Naive thymus-derived CD4-positive, alpha-beta T cell (primary cell): ENCODE measurements at regions not wholly inside any gene's neighbourhood (a gene's known extent, or its start where the extent isn't known, plus 50 kb on each side); places are given as distances from the start of the nearest gene placed in this dataset.

ENCODE experiments used
- ATAC-seq: fragments of 150-1000 bp; cut with Tn5 transposase; 2 replicates; pipeline ENCODE4 v1.10.0; 2021; ENCODE audit warnings: mild to moderate bottlenecking, moderate library complexity
- CTCF ChIA-PET: fragments of 350-600 bp; sonication (Branson Sonifier 250); formaldehyde crosslinking; loops from one replicate; lab custom pipeline; 2021; ENCODE audit warnings: antibody characterized with exemption; lab: Charles Lee
- POLR2A ChIA-PET: fragments of 350-600 bp; sonication (Branson Sonifier 250); formaldehyde crosslinking; loops from one replicate; lab custom pipeline; 2021; ENCODE audit warnings: antibody characterized with exemption, inconsistent platforms; lab: Charles Lee
- DNase-seq, 9 donors: peaks; one replicate each; pipeline versions ENCODE4 v3.0.0 to v3.0.0-alpha.2; 2020 to 2022; ENCODE audit warnings: mixed read lengths in 1 of 9
- H3K27ac ChIP-seq: one replicate; pipeline ENCODE4 v1.7.0; 2013; ENCODE audit warnings: mild to moderate bottlenecking, low read depth, low read length, moderate library complexity
- H3K27me3 ChIP-seq, 2 donors: one replicate each; pipeline ENCODE4 v1.7.0; 2013; ENCODE audit warnings: low read length in 2 of 2, mild to moderate bottlenecking in 2 of 2, moderate library complexity in 2 of 2; ENCODE audit not compliant: control insufficient read depth in 2 of 2, insufficient read depth in 2 of 2
- H3K36me3 ChIP-seq, 3 experiments: 1 replicate in 2 of 3; 2 replicates in 1 of 3; pipeline ENCODE4 v1.7.0; 2013; ENCODE audit warnings: low read length in 3 of 3, mild to moderate bottlenecking in 3 of 3, moderate library complexity in 1 of 3; ENCODE audit not compliant: insufficient read depth in 3 of 3, control insufficient read depth in 2 of 3
- H3K4me1 ChIP-seq, 2 donors: one replicate each; pipeline ENCODE4 v1.7.0; 2013; ENCODE audit warnings: low read length in 2 of 2, mild to moderate bottlenecking in 2 of 2, moderate library complexity in 1 of 2; ENCODE audit not compliant: control insufficient read depth in 2 of 2, insufficient read depth in 2 of 2
- H3K4me3 ChIP-seq: 2 replicates; pipeline ENCODE4 v1.7.0; 2013; ENCODE audit warnings: mild to moderate bottlenecking, low read length
- H3K9me3 ChIP-seq, 3 experiments: 1 replicate in 2 of 3; 2 replicates in 1 of 3; pipeline ENCODE4 v1.7.0; 2013; ENCODE audit warnings: low read length in 3 of 3; ENCODE audit not compliant: control insufficient read depth in 2 of 3
- H3K27ac Mint-ChIP-seq, 9 donors: one replicate each; pipeline ENCODE4 v1.8.0; 2020 to 2022; ENCODE audit warnings: mixed read lengths in 9 of 9, mild to moderate bottlenecking in 8 of 9, moderate library complexity in 5 of 9, inconsistent platforms in 2 of 9
- H3K27me3 Mint-ChIP-seq, 5 donors: one replicate each; pipeline ENCODE4 v1.8.0; 2021 to 2022; ENCODE audit warnings: mixed read lengths in 5 of 5, mild to moderate bottlenecking in 1 of 5
- H3K36me3 Mint-ChIP-seq, 5 donors: one replicate each; pipeline ENCODE4 v1.8.0; 2020 to 2022; ENCODE audit warnings: mixed read lengths in 5 of 5, mild to moderate bottlenecking in 3 of 5, inconsistent platforms in 1 of 5
- H3K4me1 Mint-ChIP-seq, 7 donors: one replicate each; pipeline ENCODE4 v1.8.0; 2020 to 2022; ENCODE audit warnings: mixed read lengths in 7 of 7, mild to moderate bottlenecking in 3 of 7, inconsistent platforms in 1 of 7
- H3K4me3 Mint-ChIP-seq, 10 donors: one replicate each; pipeline ENCODE4 v1.8.0; 2020 to 2022; ENCODE audit warnings: mild to moderate bottlenecking in 10 of 10, mixed read lengths in 10 of 10, moderate library complexity in 6 of 10, inconsistent platforms in 2 of 10
- H3K9me3 Mint-ChIP-seq, 11 donors: one replicate each; pipeline ENCODE4 v1.8.0; 2020 to 2022; ENCODE audit warnings: mixed read lengths in 11 of 11, mild to moderate bottlenecking in 4 of 11, inconsistent platforms in 1 of 11, moderate library complexity in 1 of 11
- intact Hi-C, 2 donors: fragments of 100-400 bp; cut with micrococcal nuclease; formaldehyde crosslinking; loops; one replicate each; pipeline ENCODE4 v1.15.1; 2023

GRCh38 chr4:169823685-169824084 lies 65.9 kb upstream of the HPF1 start:
- Histone ChIP-seq H3K27ac (no peak overlapping the region), H3K9me3 (no peaks in the 10 kb centered on the region), H3K27me3 (no peaks in the 10 kb centered on the region), H3K4me3 (no peak overlapping the region), H3K4me1 (peaks cover 0 to 5% of the 10 kb centered on the region in 2 donors), H3K36me3 (no peaks in the 10 kb centered on the region)
- intact Hi-C loops = no loop called here
- DNase-seq = peak in 5 of 9 donors; percentile 4 to 40 (median 22)
- H3K27me3 Mint-ChIP-seq = peaks cover under 1 to 9% (median 5%) of the 10 kb centered on the region in 5 donors
- ATAC-seq = peak; percentile 37
- POLR2A ChIA-PET = no interaction called here
- H3K27ac Mint-ChIP-seq = no peak overlapping the region
- H3K9me3 Mint-ChIP-seq = peaks cover 0 to 9% (median 0%) of the 10 kb centered on the region in 11 donors
- peaks cover under 1 to 10% (median 7%) of the 10 kb centered on the region in 7 donors for H3K4me1 Mint-ChIP-seq
- peaks cover 0 to 6% (median 0%) of the 10 kb centered on the region in 5 donors for H3K36me3 Mint-ChIP-seq
- H3K4me3 Mint-ChIP-seq = peak overlapping the region in 4 of 10 donors; percentile 17 to 41 (median 28)
- CTCF ChIA-PET = interaction anchor here (2.0 kb wide), 1 partner anchor 10 kb away, joined by 5 read pairs; no protein-coding TSS in a partner anchor

GRCh38 chr4:169821402-169821801 lies 63.7 kb upstream of the HPF1 start:
- intact Hi-C loops = no loop called here
- H3K27me3 Mint-ChIP-seq = peaks cover 6 to 9% (median 6%) of the 10 kb centered on the region in 5 donors
- peaks cover 2 to 18% (median 9%) of the 10 kb centered on the region in 7 donors for H3K4me1 Mint-ChIP-seq
- Histone ChIP-seq H3K36me3 (no peaks in the 10 kb centered on the region), H3K27me3 (no peaks in the 10 kb centered on the region), H3K27ac (no peak overlapping the region), H3K4me3 (no peak overlapping the region), H3K4me1 (peaks cover 0 to 5% of the 10 kb centered on the region in 2 donors), H3K9me3 (no peaks in the 10 kb centered on the region)
- no peak overlapping the region for H3K4me3 Mint-ChIP-seq
- H3K27ac Mint-ChIP-seq = no peak overlapping the region
- H3K9me3 Mint-ChIP-seq = no peaks in the 10 kb centered on the region
- no peaks in the 10 kb centered on the region for H3K36me3 Mint-ChIP-seq
- ATAC-seq (no peak), DNase-seq (no peak)
- ChIA-PET POLR2A (no interaction called here), CTCF (no interaction called here)

DNA sequence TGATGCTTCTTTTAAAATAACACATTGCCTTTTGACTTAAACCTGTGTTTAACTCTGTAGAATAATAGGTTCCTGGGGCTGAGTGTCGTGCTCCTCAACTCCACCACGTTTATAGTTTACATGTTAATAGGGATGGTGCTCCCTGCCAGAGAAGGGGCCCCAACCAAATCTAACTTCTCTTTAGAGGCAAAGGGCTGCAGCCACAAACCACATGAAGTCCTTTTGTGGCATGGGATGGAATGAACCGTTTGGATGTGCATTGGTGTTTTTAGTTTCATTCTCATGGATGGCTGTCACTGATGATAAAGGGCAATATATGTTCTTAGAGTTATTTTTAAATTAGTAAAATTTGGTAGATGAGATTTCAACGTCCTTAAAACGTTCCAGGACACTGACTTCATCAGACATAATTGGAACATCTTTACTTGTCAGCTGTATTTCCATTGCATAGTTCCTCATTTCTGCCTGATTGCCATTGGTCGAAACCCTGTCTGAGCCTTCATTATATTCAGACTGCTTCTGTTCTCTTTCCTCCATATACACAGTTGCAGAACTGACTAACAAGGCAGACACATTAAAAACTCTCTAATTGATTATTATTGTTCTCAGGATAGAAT lies 60.4 kb upstream of the HPF1 start:
- Histone ChIP-seq H3K9me3 (no peaks in the 10 kb centered on the region), H3K27ac (no peak overlapping the region), H3K27me3 (no peaks in the 10 kb centered on the region), H3K4me3 (no peak overlapping the region), H3K4me1 (no peaks in the 10 kb centered on the region), H3K36me3 (no peaks in the 10 kb centered on the region)
- Mint-ChIP-seq H3K4me1 (peaks cover 0 to 9% (median 2%) of the 10 kb centered on the region in 7 donors), H3K27ac (no peak overlapping the region), H3K9me3 (no peaks in the 10 kb centered on the region), H3K4me3 (no peak overlapping the region), H3K36me3 (no peaks in the 10 kb centered on the region), H3K27me3 (peaks cover 6 to 16% (median 14%) of the 10 kb centered on the region in 5 donors)
- POLR2A ChIA-PET = no interaction called here
- intact Hi-C loops = no loop called here
- CTCF ChIA-PET = interaction anchor here (0.7 kb wide), 1 partner anchor 242 kb away, joined by 3 read pairs; no protein-coding TSS in a partner anchor
- ATAC-seq (no peak), DNase-seq (no peak)

GRCh38 chr4:169815606-169816005 lies 57.9 kb upstream of the HPF1 start:
- Histone ChIP-seq H3K4me1 (no peaks in the 10 kb centered on the region), H3K4me3 (no peak overlapping the region), H3K27ac (no peak overlapping the region), H3K36me3 (no peaks in the 10 kb centered on the region), H3K27me3 (no peaks in the 10 kb centered on the region), H3K9me3 (no peaks in the 10 kb centered on the region)
- intact Hi-C loops = no loop called here
- no peak for DNase-seq
- POLR2A ChIA-PET = no interaction called here
- no peak overlapping the region for H3K4me3 Mint-ChIP-seq
- H3K9me3 Mint-ChIP-seq = no peaks in the 10 kb centered on the region
- CTCF ChIA-PET = no interaction called here
- no peaks in the 10 kb centered on the region for H3K36me3 Mint-ChIP-seq
- peaks cover 6 to 16% (median 14%) of the 10 kb centered on the region in 5 donors for H3K27me3 Mint-ChIP-seq
- ATAC-seq = no peak
- H3K4me1 Mint-ChIP-seq = peaks cover 0 to 9% (median 2%) of the 10 kb centered on the region in 7 donors
- no peak overlapping the region for H3K27ac Mint-ChIP-seq

DNA sequence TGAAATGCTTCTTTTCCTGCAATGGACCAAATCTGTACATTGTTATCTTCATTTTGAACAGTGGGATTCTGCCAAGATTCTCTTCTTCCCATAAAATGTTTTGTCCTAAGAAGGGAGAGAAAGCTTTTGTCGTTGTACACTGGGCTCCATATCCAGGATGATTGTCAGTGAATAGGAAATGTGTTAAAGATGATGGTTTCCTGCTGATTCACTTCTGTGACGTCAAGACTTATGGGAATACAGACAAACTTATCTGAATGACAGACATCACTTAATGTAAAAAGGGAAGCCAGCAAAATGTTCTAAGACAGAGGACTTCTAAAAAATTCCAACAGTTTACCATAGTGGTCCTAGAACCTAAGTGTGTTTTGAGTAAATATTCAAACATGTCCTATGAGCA lies 53.7 kb upstream of the HPF1 start:
- no peak overlapping the region for H3K4me3 ChIP-seq
- Mint-ChIP-seq H3K27me3 (peaks cover 0 to 19% (median 10%) of the 10 kb centered on the region in 5 donors), H3K4me3 (no peak overlapping the region), H3K9me3 (no peaks in the 10 kb centered on the region), H3K27ac (no peak overlapping the region), H3K4me1 (peaks cover 0 to 3% (median 0%) of the 10 kb centered on the region in 7 donors), H3K36me3 (no peaks in the 10 kb centered on the region)
- no peaks in the 10 kb centered on the region for H3K36me3 ChIP-seq
- no peaks in the 10 kb centered on the region for H3K9me3 ChIP-seq
- no peaks in the 10 kb centered on the region for H3K27me3 ChIP-seq
- no peak for ATAC-seq
- POLR2A ChIA-PET = no interaction called here
- no peak overlapping the region for H3K27ac ChIP-seq
- intact Hi-C loops = loop anchor here in 1 of 2 donors (2.0 kb wide), 1 partner anchor 199 kb away; the partner anchor contains the start of gene NEK1
- H3K4me1 ChIP-seq = no peaks in the 10 kb centered on the region
- CTCF ChIA-PET = interaction anchor here (1.2 to 2.6 kb wide), 3 partner anchors 199 to 236 kb away, joined by 3 to 34 read pairs (median 10); partner anchors contain the start of gene NEK1
- DNase-seq = no peak

DNA sequence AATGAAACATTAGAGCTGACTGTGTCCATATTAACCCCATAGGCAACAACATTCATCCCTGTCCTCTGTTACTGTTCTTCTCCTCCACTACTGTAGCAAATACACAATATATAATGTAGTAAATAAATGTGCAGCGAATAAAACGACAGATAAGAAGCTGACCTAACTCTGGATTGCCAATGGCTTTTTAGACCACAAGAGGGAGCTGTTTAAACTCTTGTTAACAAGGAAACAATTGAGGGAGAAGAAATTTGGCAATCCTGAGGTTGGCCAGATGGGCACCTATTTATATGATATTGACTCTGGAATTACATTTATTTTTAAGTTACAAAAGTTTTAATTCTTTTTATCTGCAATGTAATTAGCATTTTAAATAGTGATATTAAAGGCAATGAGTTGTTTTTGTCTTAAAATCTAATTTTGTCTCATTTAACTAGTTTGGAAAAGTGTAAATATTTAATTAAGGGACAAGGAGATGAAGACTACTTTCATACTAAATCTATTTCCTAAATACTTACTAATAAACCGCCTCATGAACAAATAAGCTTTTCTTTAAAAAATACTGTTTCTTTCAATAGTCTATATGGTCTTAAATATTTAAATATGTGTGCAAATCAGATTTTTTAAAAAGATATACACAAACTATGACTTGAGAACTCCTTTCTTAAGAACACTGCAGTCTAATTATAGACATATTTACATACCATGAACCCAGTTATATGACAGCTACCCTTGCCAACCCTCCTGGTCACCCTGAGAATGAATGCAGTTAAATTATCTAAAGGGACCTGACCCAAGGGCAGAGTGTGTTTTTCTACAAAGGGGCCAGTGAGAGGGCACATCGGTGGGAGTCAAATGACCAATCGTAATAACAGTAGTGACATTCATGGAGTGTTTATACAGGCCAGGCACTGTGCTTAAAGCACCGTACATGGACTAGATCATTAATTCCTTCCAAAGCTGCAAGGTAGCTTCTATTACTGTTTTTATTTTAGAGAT lies 52.9 kb upstream of the HPF1 start:
- Histone ChIP-seq H3K4me1 (no peaks in the 10 kb centered on the region), H3K27me3 (no peaks in the 10 kb centered on the region), H3K9me3 (no peaks in the 10 kb centered on the region), H3K36me3 (no peaks in the 10 kb centered on the region), H3K4me3 (no peak overlapping the region), H3K27ac (no peak overlapping the region)
- ChIA-PET CTCF (interaction anchor here (0.7 to 2.6 kb wide), 10 partner anchors 195 to 814 kb away, joined by 3 to 34 read pairs (median 5); partner anchors contain the start of gene NEK1), POLR2A (interaction anchor here (0.6 kb wide), 1 partner anchor 67 kb away, joined by 3 read pairs; no protein-coding TSS in a partner anchor)
- DNase-seq = peak in 7 of 9 donors; percentile 25 to 63 (median 47)
- Mint-ChIP-seq H3K27ac (no peak overlapping the region), H3K27me3 (peaks cover 0 to 17% (median 5%) of the 10 kb centered on the region in 5 donors), H3K4me1 (peaks cover 0 to 3% (median 0%) of the 10 kb centered on the region in 7 donors), H3K9me3 (no peaks in the 10 kb centered on the region), H3K36me3 (no peaks in the 10 kb centered on the region), H3K4me3 (no peak overlapping the region)
- intact Hi-C loops = loop anchor here (1.0 to 2.0 kb wide), 3 partner anchors 197 to 237 kb away; partner anchors contain the start of gene NEK1 (in 1 of the 2)
- no peak for ATAC-seq
